Testis (tissue), 2 donors: ENCODE measurements at regions not wholly inside any gene's neighbourhood (a gene's known extent, or its start where the extent isn't known, plus 50 kb on each side); places are given as distances from the start of the nearest gene placed in this dataset.

Experiments
- DNase-seq: peaks from one replicate; pipeline ENCODE4 v3.0.0-alpha.2; 2019
- H3K27ac ChIP-seq, 2 donors: fragments of 200-600 bp; sonication (generic); one replicate each; pipeline ENCODE4 v1.5.1; 2019
- H3K27me3 ChIP-seq: fragments of 200-600 bp; sonication (generic); one replicate; pipeline ENCODE4 v1.5.1; 2019
- H3K36me3 ChIP-seq: fragments of 200-600 bp; sonication (generic); one replicate; pipeline ENCODE4 v1.5.1; 2017; ENCODE audit warnings: low read depth; ENCODE audit errors: missing control alignments
- H3K4me1 ChIP-seq: fragments of 200-600 bp; sonication (generic); one replicate; pipeline ENCODE4 v1.5.1; 2019
- H3K4me3 ChIP-seq, 2 donors: fragments of 200-600 bp; sonication (generic); one replicate each; pipeline ENCODE4 v1.5.1; 2017 to 2019
- H3K9me3 ChIP-seq: fragments of 200-600 bp; sonication (generic); one replicate; pipeline ENCODE4 v1.5.1; 2017
- POLR2A ChIP-seq: fragments of 450-650 bp; IDR thresholded peaks from one replicate; pipeline ENCODE4 v1.6.1; 2017; ENCODE audit warnings: antibody characterized with exemption, mild to moderate bottlenecking, moderate library complexity
- WGBS, 2 donors: methylation state at CpG; one replicate each; pipeline ENCODE4 v1.1.5; 2018; 5-methylcytosine and 5-hydroxymethylcytosine counted together
- intact Hi-C: fragments of 100-400 bp; cut with DNase I; formaldehyde crosslinking; loops from one replicate; pipeline ENCODE4 v1.15.1; 2023; ENCODE audit warnings: low total_unique reads
- TF ChIP-seq, protein P1 (sequence below), 3 experiments: fragments of 450-650 bp in 2 of 3; fragments of 200-600 bp in 1 of 3; sonication (generic) in 1 of 3; IDR thresholded peaks; one replicate each; pipeline ENCODE4 v1.5.1; 2016 to 2019; ENCODE audit warnings: antibody characterized with exemption in 3 of 3, mild to moderate bottlenecking in 2 of 3, moderate library complexity in 1 of 3

DNA sequence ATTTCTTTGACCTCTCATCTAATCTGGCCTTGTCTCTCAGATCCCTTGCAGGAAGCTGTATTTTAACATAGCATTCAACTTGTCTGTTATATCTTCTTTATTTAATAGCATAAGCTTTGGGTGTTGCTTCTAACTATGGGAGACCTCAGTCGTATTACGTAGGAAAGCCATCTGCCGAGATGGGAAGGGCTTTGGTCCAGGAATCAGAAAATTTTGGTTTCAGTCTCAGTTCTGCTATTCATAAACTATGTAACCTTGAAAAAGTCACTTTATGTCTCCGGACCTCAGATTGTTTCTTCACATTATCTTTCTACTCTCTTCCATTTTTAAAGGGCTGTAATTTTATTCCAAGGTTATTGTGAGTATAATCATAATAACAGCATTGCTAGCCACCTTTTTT, 297.7 kb downstream of the SATB2 start:
- 26 to 33% methylated on average over 4 of the region's 4 CpGs for WGBS, 2 donors
- TF ChIP-seq, protein P1, sequence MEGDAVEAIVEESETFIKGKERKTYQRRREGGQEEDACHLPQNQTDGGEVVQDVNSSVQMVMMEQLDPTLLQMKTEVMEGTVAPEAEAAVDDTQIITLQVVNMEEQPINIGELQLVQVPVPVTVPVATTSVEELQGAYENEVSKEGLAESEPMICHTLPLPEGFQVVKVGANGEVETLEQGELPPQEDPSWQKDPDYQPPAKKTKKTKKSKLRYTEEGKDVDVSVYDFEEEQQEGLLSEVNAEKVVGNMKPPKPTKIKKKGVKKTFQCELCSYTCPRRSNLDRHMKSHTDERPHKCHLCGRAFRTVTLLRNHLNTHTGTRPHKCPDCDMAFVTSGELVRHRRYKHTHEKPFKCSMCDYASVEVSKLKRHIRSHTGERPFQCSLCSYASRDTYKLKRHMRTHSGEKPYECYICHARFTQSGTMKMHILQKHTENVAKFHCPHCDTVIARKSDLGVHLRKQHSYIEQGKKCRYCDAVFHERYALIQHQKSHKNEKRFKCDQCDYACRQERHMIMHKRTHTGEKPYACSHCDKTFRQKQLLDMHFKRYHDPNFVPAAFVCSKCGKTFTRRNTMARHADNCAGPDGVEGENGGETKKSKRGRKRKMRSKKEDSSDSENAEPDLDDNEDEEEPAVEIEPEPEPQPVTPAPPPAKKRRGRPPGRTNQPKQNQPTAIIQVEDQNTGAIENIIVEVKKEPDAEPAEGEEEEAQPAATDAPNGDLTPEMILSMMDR (IDR thresholded peaks at IDR 0.05): no peak
- no peak for TF ChIP-seq POLR2A
- intact Hi-C loops: no loop called here
- H3K27ac ChIP-seq: no peak overlapping the region
- H3K36me3 ChIP-seq: no peaks in the 10 kb centered on the region
- no peaks in the 10 kb centered on the region for H3K27me3 ChIP-seq
- peaks cover 3% of the 10 kb centered on the region for H3K4me1 ChIP-seq
- H3K9me3 ChIP-seq: no peaks in the 10 kb centered on the region
- no peak overlapping the region for H3K4me3 ChIP-seq
- DNase-seq: peak; percentile 15

DNA sequence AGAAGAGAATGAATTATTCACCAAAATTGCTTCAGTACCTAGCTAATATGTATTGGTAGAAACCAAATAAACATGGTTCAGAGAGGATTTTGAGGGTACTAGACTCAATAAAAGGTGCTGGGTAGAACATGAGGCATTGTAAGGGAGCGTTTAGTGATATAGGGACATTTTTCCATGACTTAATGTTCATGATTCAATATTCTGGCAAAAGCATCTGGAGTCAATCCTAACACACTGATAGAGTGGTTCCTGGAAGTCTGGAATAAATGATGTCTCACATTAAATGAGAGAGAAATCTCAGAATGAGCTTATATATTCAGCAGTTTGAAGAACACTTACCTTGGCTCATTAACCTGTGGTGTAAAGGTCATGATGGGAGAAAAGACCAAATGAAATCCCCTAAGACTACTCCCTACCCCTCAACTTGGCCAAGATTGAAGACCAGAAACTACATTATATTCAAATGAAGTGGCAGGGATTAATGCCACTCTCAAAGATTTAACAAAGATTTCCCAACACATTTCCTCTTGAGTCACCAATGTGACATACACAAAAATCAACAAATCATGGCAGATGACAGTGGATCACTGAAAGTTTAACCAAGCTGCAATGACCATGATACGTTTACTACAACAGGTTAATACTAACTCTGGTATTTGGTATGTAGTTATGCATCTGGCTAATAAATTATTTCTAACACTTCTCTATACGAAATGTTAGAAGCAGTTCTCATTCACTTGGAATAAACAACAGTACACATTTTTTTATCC, 309.5 kb downstream of the SATB2 start:
- WGBS, 2 donors: 87% methylated on average over 3 of the region's 3 CpGs
- no peaks in the 10 kb centered on the region for H3K27me3 ChIP-seq
- H3K4me1 ChIP-seq: no peaks in the 10 kb centered on the region
- no peaks in the 10 kb centered on the region for H3K9me3 ChIP-seq
- intact Hi-C loops: no loop called here
- H3K36me3 ChIP-seq: no peaks in the 10 kb centered on the region
- no peak overlapping the region for H3K4me3 ChIP-seq
- DNase-seq: no peak
- H3K27ac ChIP-seq: no peak overlapping the region
- TF ChIP-seq, protein P1 (IDR thresholded peaks at IDR 0.05): no peak
- no peak for TF ChIP-seq POLR2A

DNA sequence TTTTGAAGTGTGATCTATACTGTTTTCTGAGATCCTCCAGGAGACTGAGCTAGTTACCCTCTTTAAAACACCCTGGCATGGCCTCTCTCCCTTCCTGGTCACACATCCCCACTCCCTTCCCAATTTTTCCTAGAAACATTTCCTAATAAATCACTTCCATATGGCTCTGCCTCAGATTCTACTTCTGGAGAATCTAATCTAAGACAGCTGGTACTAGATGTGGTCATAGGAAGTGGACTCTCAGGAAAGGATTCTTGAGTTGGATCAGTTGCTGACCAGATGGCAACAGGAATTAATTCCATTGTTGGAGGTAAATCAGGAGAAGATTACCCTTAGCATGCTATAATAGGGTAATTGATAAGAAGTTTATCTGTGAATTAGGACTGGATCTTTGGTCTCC, 310.5 kb downstream of the SATB2 start:
- no peaks in the 10 kb centered on the region for H3K36me3 ChIP-seq
- intact Hi-C loops: no loop called here

DNA sequence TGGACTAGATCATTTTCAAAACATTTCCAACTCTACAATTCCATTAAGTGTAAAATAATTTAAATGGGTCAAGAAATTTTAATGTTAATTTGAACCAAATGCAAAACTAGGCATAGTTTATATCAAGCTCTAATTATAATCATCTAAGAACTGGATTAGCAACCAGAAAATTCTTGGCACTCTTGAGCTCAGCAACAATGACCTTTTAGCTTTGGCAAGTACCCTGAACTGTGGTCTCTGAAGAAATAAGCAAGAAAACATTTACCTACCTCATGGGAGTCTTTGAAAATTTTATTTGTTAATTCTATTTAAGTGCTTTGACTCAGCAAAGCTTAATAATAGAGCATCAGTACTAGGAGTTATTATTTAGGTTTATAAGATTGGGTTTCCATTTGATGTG, 313.2 kb downstream of the SATB2 start:
- intact Hi-C loops: no loop called here
- H3K9me3 ChIP-seq: no peaks in the 10 kb centered on the region
- no peak overlapping the region for H3K27ac ChIP-seq
- H3K4me1 ChIP-seq: no peaks in the 10 kb centered on the region
- H3K27me3 ChIP-seq: no peaks in the 10 kb centered on the region
- no peak overlapping the region for H3K4me3 ChIP-seq
- no peak for DNase-seq
- TF ChIP-seq, protein P1 (IDR thresholded peaks at IDR 0.05): no peak
- TF ChIP-seq POLR2A: no peak
- H3K36me3 ChIP-seq: no peaks in the 10 kb centered on the region

More for the DNA sequence above, 310.5 kb downstream of the SATB2 start:
- TF ChIP-seq, protein P1 (IDR thresholded peaks at IDR 0.05): no peak
- TF ChIP-seq POLR2A: no peak
- H3K4me3 ChIP-seq: no peak overlapping the region
- no peaks in the 10 kb centered on the region for H3K4me1 ChIP-seq
- no peak for DNase-seq
- no peaks in the 10 kb centered on the region for H3K9me3 ChIP-seq
- H3K27me3 ChIP-seq: no peaks in the 10 kb centered on the region
- no peak overlapping the region for H3K27ac ChIP-seq

DNA sequence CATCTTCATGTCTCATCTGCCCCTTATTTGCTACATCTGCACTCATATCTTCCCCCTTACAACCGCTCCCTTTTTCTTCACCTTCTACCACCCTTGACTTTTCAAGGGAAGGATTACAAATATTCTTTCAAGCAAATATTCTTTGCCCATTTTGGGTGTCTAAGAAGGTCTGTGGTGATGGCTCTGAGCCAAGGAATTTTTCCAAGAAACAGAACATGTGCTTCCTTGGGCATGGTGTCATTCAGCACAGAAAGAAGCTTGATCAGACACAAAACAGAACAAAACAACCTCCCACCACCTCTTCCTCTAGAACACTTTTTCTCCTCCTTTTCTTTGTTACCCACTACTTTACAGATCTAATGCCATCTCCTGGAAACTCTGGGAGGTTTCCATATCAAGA, 313.7 kb downstream of the SATB2 start:
- TF ChIP-seq, protein P1 (IDR thresholded peaks at IDR 0.05): no peak
- TF ChIP-seq POLR2A: no peak
- DNase-seq: no peak
- 88 to 91% methylated on average over 1 of the region's 1 CpG for WGBS, 2 donors
- intact Hi-C loops: no loop called here
- Histone ChIP-seq H3K27ac (no peak overlapping the region), H3K4me3 (no peak overlapping the region), H3K27me3 (no peaks in the 10 kb centered on the region), H3K4me1 (no peaks in the 10 kb centered on the region), H3K9me3 (no peaks in the 10 kb centered on the region), H3K36me3 (no peaks in the 10 kb centered on the region)
